Spleen (tissue), 7 donors: ENCODE measurements at regions not wholly inside any gene's neighbourhood (a gene's known extent, or its start where the extent isn't known, plus 50 kb on each side); places are given as distances from the start of the nearest gene placed in this dataset.

Experiments used
- CTCF ChIP-seq, 11 experiments: fragments of 200-600 bp in 7 of 11; fragments of 450-650 bp in 4 of 11; sonication (generic) in 4 of 11; IDR thresholded peaks in 8 of 11; conservative IDR thresholded peaks in 3 of 11; 1 replicate in 7 of 11; 2 replicates in 4 of 11; pipeline versions ENCODE4 v1.4.0 to v1.8.0; 2016 to 2021; ENCODE audit warnings: antibody characterized with exemption in 11 of 11, inconsistent platforms in 4 of 11, mild to moderate bottlenecking in 1 of 11
- POLR2A ChIP-seq, 3 donors: fragments of 450-650 bp; IDR thresholded peaks; one replicate each; pipeline ENCODE4 v1.5.1; 2017; ENCODE audit warnings: antibody characterized with exemption in 3 of 3, mild to moderate bottlenecking in 1 of 3
- POLR2AphosphoS5 ChIP-seq, 3 donors: sonication (generic); formaldehyde crosslinking; IDR thresholded peaks; one replicate each; pipeline ENCODE4 v1.5.1; 2017; ENCODE audit warnings: antibody characterized with exemption in 3 of 3
- donor health status: DM: no; HTN: no; CAD: no; lungs with moderate emphysema.
- donor health status: DM: no; HTN: no; CAD: no.
- donor health status: DM: no; HTN: no; CAD: no.

GRCh38 chr10:78991187-78991586 lies 77.6 kb upstream of the ZMIZ1 start:
- TF ChIP-seq POLR2AphosphoS5 (IDR thresholded peaks at IDR 0.05) (no peak), CTCF (IDR thresholded peaks at IDR 0.05 in 8 of 11, conservative IDR thresholded peaks at IDR 0.05 in 3 of 11) (no peak), POLR2A (IDR thresholded peaks at IDR 0.05) (no peak)
